D341Med (cell line): ENCODE measurements at regions not wholly inside any gene's neighbourhood (a gene's known extent, or its start where the extent isn't known, plus 50 kb on each side); places are given as distances from the start of the nearest gene placed in this dataset.
"Not testable (repeated sequence)": the region's sequence is repeated elsewhere in the genome, so short reads cannot be mapped to it uniquely, and the experiment has no call there.

ENCODE experiments used
- DNase-seq: peaks from one replicate; pipeline ENCODE4 v3.0.0; 2012; ENCODE audit warnings: low spot score

DNA sequence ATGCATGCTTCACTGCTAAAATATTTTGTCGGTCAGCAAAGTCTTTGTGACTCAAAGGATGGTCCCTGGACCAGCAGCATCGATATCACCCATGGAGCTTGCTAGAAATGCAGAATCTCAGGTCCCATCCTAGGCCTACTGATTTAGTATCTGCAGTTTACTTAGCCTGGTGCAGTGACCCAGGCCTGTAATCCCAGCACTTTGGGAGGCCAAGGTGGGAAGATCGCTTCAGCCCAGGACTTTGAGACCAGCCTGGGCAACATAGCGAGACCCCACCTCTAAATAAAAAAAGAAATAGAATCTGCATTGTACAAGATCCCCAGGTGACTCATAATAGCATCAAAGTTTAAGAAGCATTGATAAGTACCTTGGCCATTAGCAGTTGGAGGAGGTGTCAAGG is 248.7 kb downstream of the CD83 start:
- no peak for DNase-seq

DNA sequence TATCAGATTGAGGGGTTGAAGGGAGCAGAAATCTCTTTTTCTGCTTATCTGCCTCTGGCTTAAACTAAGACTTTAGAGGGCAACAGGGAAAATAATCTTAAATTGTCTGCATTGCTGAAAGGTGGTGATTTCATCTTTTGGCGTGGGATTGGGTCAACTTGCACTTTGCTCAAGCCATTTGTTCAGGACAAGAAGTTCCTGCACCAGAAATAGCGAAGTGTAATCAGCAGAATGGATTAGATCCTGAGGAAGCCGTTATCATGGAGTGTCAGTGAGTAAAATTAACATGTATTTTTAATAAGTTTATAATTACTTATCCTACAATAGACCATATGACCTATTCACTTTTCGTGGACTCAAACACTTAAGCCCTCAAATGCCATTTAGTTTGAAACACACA is 249.3 kb downstream of the CD83 start:
- no peak for DNase-seq

DNA sequence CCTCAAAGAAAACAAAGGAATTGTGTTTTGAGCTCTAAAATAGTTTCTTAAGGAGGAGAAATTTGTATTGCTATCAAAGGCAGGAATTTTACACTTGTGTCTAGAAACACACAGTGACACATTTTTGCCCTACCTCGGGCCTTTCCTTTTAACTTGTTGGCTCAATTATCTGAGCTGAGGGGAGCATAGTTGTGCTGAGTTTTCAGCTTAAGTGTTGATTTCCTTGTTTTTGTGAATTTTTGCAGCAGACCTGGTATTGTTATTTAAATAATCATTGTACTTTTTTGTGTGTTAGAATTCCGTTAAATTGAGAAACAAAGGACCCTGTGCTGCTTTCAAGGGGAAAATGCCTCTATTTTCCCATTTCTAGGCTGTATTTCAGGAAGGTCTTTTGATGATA is 249.7 kb downstream of the CD83 start:
- DNase-seq = no peak

DNA sequence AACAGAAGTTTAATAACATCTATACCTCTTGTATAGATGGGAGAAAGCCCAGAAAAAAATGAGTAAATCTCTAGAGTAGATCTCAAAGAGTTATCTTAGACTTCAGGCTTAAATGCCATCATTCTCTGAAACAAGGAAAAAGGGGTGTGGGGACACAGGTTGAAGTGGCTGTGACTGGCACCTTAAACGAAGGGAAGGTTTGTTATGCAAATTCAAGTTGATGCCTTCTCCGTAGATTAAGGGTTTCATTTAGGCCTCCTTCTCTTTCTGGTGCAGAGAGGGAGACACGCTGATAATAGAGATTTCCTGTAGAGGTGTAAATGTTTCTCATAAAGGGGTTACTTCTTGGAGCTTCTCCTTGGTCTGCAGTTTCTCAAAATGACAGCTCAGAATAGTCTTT is 252.1 kb downstream of the CD83 start:
- DNase-seq = no peak

DNA sequence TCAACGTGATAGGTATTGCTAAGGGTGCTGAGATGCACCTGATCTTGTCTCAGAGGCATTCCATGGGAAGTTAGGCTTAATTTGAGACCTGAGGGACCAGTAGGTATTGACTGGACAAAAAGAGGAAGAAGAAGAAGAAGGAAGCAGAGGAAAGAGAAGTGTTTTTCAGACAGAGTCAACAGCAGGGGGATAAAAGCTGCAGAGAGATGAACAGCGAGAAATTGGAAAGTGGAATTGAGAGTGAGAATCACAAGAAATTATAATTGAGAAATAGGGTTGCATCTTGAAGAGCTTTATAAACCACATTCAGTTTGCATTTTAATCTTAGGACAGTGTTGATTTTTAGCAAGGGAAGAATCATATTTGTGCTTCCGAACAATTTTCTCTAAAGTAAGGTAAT is 254.0 kb downstream of the CD83 start:
- DNase-seq = no peak

DNA sequence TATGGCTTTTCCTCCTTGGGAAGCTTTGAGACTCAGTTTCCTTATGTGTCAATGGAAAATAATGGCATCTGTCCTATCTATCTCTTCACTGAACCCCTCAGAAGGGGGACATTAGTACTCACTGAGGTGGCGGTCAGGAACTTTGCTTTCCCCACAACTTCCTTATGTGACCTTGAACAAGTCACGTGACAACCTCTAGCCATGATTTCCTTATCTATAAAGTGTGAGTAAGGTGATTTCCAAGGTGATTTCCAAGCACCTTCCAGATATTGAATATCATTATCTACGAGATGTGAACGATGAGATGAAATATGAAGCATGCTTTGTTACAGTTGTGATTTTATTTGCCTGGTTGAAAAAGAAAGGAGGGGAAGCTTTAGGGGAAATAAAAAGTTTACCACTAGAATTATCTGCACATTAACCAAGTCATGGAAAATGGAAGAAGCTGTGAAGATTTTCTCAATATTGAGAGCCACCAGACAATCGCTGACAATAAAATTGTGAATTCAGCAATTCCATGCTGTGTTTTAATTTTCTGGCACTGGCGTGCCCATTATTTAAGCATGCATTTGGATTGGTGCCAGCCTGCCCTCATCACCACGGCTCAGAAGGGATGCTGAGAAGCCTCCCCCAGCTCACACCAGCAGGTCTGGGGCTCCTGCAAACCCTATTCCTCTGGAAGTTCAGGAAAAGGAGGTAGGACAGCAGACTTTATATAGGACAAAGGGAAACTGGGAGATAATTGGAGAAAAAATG is 255.3 kb downstream of the CD83 start:
- DNase-seq = no peak

DNA sequence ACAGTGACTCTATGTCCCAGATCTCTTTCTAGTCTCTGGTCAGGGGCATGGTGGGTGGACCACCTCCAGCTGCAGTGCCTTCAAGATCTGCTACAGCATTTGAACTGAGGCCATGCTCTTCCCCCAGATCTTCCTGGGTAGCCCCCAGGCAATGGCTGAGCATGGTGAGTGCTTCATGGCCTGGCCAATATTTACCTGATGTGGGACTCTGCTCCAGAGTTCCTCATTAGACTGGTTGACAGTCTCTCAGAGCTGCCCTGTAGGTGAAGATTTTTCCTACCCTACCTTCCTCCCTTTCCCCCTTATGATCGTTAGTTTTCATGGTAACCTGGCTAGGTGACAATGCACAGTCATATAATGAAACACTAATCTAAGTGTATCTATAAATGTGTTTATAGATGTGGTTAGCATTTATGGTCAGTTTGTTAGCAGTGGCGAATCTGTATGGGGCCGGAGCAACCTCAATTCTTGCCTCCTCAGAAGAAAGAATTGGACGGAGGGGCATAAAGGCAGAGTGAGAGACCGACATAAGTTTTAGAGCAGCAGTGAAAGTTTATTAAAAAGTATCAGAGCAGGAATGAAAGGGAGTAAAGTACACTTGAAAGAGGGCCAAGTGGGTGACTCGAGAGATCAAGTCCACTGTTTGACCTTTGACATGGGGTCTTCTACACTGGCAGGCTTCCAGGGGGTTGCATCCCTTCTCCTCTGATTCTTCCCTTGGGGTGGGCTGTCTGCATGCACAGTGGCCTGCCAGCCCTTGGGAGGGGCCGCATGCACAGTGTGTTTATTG is 256.3 kb downstream of the CD83 start:
- DNase-seq = no peak

DNA sequence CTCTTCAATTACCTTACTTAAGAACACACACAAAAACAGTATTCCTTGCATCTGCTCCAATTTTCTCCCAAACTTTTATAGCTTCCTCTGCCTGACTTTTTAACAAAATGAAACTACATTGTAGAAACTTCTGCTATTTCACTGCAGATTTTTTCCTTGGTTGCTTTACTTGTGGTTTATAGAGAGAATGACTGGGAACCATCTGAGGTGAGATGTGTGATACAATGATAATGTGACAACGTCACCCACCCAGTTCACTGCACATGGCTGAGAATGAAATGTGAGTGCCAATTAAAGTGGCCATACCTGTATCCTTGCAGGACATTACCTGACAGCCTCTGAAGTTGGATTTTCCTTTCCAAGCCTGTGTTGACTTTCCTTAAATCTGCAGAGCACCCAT is 258.4 kb downstream of the CD83 start:
- no peak for DNase-seq

DNA sequence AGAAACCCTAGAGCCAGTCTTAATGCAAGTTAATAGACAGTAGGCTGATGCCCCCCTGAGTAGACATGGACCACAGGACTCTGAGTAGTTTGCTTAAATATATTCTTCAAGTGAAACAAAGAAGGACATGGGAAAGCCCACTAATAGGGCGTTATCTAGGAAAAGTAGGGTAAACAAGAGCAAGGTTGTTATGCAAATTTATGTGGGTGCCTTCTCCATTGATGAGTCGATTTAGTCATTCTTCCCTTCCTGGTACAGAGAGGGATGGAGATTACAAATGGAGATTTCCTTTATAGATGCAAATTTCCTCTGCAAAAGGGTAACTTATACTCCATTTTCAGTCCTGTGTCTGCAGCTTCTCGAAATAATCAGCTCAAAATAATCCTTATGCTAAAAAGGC is 262.0 kb downstream of the CD83 start:
- DNase-seq = no peak

DNA sequence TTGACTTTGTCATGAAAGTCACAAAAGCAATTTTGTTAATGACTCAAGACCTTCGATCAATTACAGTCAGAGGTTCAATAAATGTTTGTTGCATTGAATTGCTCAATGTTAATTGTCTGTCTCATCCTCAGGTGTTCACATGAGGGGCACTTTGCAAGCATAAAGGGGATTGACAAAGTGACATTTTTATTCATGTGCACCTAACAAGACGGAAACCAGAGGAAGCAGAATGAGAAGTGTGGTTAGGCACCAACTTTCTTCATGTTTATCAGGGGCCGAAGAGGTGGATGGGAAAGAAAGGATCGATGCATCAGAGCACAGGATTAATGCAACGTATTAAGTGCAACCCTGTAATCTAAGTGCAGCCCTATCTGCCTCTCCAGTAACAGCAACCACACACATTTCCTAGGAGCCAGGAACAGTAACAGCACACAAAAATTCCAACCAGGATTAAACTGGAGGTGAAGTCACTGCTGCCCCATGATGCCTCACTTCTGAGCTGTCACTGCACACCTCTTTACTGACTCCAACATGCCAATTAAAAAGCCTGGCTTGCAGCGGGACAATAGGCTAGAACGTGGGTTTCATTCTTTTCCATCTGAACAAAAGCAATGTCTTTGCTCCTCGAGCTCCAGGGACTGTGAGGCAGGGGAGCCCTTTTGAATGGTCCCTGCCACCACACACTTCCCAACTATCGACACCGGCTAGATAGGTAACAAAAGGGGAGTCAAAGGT is 262.7 kb downstream of the CD83 start:
- DNase-seq = no peak

DNA sequence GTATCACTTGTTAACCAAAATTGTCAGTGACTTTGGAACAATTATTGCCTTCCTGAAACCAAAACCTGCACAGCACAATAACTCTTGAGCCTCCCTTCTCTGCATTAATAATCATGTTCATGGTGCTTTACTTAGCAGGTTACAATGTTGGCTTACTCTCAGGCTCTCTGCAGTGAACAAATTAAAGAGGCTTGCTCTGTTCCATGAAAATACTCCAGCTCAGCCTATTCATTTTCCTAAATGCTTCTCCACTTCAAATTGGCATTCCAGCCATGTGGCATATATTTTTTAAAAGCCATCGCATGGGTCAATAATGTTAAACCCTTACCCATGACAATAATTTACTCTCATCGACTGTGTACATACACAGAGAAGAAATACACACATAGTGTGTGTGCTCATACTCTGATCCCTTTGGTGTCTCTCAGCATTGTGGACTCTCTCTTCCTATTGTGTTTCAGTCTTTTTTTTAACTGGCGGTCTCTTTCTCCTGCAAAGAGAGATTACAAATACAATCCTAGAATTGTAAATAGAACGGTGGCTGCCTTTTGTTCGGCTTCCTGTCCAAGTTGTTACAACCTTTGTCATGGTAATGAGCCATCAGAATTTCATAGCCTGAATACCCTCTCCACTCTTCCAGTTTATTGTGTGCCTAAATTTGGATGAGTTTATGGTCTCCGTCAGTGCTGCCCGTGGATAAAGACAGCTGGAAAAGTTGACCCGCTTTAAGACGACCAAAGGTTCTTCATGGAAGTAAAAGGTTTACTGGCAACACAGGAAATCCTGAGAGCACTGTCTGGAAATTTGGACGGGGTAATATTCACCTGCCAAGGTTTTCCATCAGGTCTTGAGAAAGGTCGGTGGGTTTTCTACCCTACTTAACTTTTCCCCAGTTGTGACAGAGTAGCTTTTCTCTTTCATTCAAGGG is 263.6 kb downstream of the CD83 start:
- no peak for DNase-seq

DNA sequence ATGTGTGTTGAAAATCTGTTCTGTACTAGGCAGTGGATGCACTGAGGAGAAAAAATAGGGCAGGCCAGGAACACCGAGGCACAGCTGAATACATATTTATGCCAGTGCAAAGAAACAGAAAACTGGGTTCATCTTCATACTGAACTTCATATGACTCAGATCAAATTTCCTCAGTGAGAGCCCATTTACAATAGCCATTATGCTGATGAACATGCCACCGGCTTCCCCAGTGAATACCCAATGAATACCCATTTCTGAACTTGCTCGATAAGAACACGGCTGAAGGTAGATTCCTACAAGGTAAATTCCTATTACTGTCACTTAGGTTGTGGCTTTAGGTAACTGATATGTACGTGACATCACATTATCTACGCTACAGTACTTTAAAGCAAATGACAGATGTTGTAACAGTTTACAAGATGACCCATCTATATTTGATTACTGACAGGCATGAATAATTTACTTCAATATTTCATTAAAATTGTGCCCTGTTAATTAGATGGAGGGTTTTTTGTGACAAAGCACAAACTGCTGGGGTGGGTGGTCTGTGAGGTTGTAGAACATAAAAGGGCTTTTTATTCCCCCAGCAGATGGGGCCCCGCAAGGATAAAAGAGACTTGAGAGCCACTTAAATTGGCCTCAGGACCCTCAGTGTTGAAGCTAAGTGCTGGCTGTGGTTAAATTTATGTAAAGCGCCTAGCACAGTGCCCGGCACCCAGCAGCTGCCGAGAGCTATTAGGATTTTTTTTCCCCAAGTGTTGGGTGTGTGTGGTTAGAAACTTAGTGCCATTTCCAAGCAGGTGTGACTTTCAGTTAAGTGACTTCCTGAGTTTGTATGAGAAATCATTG is 264.5 kb downstream of the CD83 start:
- DNase-seq = no peak

DNA sequence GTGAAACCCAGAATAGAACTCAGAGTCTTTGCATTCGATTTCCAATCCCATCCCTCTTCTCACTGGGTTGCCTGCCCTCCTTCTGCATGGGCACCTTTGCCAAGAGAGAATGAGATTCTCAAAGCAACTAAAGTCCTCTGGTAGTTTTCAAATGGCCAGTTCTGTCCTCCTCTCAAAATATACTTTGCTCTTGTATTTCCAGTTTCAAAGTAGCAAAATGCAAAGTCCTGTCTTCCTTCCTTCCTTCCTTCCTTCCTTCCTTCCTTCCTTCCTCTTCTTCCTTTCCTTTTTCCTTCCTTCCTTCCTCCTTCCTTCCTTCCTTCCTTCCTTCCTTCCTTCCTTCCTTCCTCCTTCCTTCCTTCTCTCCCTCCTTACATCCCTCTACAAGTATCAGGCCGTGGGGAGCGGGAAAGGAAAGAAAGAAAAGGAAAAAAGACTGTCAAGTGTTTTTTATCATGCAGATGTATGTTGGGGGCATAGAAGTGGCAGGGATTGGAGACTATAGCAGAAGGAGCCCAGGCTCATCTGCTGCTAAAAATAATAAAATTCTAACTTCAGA is 265.2 kb downstream of the CD83 start:
- DNase-seq = no peak

DNA sequence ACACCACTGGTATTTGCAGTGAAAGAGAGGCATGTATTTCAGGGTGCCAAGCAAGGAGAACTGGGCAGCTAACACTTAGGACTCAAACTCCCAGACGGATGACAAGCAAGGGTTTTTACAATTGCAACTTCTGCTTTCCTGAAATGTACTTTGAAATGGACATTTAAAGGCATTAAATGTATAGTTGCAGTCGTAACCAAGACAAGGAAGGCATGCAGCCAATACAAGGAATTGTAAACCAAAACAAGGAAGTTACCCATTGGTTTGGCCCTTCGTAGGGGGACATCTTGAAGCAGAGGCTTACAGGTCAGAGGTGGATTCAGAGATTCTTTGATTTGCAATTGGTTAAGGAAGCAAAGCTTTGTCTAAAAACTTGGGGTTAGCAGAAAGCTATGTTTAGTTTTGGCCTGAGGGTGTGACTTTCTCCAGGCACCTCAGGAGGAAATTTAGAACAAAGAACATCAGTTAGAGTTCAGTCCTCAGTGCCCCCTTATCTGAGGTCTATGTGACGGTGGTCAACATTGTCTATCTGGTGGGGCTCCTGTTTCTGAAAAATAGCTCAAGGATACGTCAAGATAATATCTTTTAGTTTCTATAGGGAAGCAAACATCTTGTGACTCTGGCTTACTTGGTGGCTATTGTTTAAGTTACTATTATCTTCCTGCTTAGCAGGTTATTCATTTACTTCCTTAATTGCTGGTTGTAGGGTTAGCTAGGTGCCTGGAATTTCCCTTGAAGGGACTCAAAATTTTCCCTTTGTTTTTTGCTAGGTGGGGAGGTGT is 266.0 kb downstream of the CD83 start:
- no peak for DNase-seq

DNA sequence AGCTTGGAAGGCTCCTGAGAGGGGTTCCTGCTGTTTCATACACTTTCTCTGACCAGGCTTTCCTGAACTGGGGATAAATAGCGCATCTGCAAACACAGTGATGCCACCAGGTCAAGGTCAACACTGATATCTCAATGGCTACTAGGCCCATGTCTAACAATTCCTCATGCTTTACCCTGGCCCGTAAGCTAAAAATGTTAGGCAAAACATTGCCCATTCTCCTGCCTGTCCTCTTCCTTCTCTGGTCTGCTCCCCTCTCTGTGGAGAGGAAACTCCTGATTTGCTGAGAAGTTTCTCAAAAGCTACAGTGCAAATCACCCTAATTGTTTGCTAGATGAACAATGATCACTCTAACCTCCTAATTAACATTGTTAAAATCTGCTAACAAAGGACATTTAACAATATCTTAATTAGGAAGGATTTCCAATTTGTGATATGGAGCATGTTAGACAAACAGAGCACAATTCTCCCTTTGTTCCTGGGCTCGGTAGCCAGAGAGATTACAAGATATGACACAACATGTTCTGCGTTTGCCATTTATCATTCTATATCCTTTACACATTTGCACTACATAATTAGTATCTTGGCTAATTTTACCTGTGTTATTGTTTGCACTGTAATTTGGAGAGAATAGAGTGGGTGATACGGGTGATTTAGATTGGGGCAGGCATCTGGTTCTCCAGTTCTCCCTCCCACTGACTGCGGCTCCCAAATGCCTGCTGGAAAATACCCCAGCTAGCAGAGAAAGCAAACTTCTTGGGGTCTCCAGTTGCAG is 266.8 kb downstream of the CD83 start:
- DNase-seq = no peak

DNA sequence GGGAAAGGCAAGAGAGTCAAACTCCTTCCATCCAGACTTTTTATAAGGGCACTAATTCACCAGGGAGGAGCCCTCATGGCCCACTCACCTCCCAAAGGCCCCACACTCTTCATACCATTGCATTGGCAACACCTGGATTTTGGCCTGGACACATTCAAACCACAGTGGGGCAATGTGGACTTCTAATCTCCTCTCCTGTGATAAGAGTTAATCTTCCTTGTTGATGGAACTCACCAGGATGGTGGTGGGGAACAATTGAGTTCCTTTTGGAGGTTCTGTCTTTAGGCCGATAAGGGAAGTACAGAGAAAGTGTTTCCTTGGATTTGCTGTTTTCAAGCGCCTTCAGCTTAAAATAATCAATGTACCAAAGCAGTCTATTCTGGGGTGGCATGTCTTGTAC is 268.7 kb downstream of the CD83 start:
- DNase-seq = no peak

DNA sequence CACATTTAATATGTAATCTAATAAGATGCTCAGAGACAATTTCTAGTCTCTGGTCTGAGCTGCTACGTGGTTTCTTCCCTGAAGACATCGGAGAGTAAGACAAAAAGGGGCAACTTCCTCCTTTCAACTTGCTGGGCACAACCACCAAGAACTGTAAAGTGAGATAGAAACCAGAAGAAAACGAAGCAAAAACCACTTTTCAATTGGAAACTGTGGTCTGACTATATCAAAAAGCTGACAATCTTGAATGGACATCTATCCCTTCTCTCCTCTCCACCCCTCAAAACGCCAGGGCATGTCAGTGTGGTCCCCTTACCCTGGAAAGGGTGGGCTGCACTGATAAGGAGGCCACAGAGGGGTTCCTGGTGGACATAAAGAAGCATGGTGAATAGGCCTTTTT is 269.1 kb downstream of the CD83 start:
- no peak for DNase-seq

DNA sequence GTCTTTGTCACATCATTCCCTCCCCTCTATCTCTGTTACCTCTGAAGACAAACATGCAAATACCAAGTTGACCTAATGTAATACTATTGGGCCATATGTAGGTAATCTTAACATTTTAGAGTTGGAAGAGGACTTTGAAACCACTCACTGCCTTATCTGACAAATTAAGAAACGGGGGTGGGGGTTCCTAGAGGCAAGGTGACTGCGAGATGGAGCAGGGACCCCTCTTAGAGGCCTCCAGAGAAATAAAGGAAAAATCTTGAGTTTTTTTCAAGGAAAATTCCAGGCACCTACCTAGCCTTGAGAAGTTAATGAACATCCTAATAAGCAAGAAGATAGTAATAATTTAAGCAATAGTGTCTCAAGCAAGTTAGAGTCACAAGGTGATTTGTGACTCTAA is 270.8 kb downstream of the CD83 start:
- no peak for DNase-seq

DNA sequence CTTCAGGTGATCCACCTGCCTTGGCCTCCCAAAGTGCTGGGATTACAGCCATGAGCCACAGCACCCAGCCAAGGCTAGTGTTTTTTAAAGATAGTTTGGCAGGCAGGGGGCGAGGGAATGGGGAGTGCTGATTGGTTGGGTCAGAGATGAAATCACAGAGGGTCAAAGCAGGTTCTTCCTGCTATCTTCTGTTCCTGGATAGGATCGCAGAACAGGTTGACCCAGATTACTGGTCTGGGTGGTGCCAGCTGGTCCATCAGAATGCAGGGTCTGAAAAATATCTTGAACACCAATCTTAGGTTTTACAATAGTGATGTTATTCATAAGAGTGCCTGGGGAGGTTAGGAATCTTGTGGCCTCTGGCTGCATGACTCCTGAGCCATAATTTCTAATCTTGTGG is 272.2 kb downstream of the CD83 start:
- not testable (repeated sequence) for DNase-seq
